SK-N-MC (cell line): ENCODE measurements at regions not wholly inside any gene's neighbourhood (a gene's known extent, or its start where the extent isn't known, plus 50 kb on each side); places are given as distances from the start of the nearest gene placed in this dataset.

ENCODE experiments used
- EZH2 ChIP-seq: fragments of 200-600 bp; sonication (generic); IDR thresholded peaks from one replicate; pipeline ENCODE4 v1.6.1; 2017; ENCODE audit warnings: antibody characterized with exemption
- POLR2AphosphoS5 ChIP-seq: IDR thresholded peaks from 2 replicates; pipeline ENCODE4 v1.6.1; 2012; ENCODE audit warnings: mild to moderate bottlenecking, low read depth, low read length, borderline replicate concordance

DNA sequence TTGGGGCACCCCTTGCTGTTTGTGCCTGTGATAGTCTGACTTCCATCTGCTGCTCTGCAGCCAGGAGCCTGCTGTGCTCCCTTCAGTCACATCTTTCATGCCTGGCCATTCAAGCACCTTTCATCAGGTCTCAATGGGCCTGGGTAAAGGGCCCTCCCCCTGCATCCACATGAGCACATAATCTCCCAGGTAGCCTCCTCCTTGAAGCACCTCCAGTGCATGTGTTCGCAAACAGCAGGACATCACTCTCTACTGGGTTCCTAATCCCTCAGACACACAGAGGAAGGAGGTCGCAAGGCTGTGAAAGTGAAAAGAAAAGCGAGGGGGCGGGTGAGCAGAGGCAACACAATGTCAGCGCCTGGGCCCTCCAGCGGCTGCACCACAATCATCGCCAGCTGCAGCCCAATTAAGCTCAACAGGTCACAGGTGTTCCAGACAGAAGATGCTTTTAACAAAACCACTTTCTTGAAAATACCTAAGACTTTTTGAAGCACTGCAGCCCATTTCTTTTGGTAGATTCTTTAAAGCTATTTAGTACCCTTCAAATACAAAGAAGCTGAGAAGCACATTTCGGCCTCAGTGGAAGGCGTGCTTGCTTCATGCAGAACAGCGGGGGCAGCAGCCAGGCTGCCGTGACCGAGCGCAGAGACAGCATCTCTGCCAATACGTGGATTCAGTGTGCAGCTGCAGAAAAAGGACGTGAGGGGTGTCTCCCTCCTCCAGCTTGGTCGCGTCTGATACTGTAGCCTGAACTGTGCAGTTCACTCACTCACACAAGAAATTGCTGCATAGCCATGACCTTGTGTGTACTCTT is 92.2 kb upstream of the SPRY1 start:
- TF ChIP-seq EZH2: no peak
- TF ChIP-seq POLR2AphosphoS5: no peak
